ENCODE measurements at regions not wholly inside any gene's neighbourhood (a gene's known extent, or its start where the extent isn't known, plus 50 kb on each side); places are given as distances from the start of the nearest gene placed in this dataset.

DNA sequence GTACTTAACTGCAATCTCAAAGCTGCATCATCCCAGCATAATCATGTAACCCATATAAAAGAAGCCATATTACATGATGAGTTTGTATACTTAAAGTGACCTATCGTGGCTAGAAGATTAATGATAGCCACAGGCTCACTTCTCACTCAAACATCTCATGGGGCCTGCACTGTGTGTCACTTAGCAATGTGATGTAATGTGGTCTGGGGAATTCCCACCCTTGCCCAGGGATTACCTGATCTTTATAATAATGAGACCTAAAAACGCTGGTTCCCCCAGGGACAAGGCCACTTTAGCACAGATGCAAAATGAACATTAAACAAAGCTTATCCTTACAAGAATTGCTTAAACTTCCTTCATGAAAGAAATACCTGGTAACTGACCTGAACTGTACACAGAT lies 427.1 kb upstream of the CNTNAP5 start:
- TF ChIP-seq, protein P1, sequence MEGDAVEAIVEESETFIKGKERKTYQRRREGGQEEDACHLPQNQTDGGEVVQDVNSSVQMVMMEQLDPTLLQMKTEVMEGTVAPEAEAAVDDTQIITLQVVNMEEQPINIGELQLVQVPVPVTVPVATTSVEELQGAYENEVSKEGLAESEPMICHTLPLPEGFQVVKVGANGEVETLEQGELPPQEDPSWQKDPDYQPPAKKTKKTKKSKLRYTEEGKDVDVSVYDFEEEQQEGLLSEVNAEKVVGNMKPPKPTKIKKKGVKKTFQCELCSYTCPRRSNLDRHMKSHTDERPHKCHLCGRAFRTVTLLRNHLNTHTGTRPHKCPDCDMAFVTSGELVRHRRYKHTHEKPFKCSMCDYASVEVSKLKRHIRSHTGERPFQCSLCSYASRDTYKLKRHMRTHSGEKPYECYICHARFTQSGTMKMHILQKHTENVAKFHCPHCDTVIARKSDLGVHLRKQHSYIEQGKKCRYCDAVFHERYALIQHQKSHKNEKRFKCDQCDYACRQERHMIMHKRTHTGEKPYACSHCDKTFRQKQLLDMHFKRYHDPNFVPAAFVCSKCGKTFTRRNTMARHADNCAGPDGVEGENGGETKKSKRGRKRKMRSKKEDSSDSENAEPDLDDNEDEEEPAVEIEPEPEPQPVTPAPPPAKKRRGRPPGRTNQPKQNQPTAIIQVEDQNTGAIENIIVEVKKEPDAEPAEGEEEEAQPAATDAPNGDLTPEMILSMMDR (IDR thresholded peaks at IDR 0.05): no peak
- H3K4me3 Mint-ChIP-seq: no peak overlapping the region
- no peak overlapping the region for H3K27ac Mint-ChIP-seq
- Histone ChIP-seq H4K20me1 (ENCODE audit: insufficient read depth, low read length) (no peaks in the 10 kb centered on the region), H3K79me2 (ENCODE audit: insufficient read depth, low read length) (no peaks in the 10 kb centered on the region), H3K27ac (ENCODE audit: low read depth in 1 of 2, low read length in 2 of 2) (no peak overlapping the region), H3K36me3 (replicated peaks in 1 of 2; ENCODE audit: control insufficient read depth in 1 of 2, insufficient read depth in 2 of 2, low read length in 2 of 2) (no peaks in the 10 kb centered on the region), H3K27me3 (ENCODE audit: control insufficient read depth in 2 of 2, insufficient read depth in 2 of 2, low read length in 2 of 2) (no peaks in the 10 kb centered on the region), H3K9me3 (replicated peaks in 1 of 2; ENCODE audit: control insufficient read depth in 1 of 2, insufficient read depth in 1 of 2, low read length in 2 of 2) (peaks cover 0 to 7% of the 10 kb centered on the region in 2 donors), H3K4me1 (ENCODE audit: control insufficient read depth in 1 of 2, insufficient read depth in 2 of 2, low read length in 2 of 2) (no peaks in the 10 kb centered on the region), H2AFZ (ENCODE audit: insufficient read depth, low read depth, low read length, poor library complexity, severe bottlenecking) (no peak overlapping the region), H3K4me3 (replicated peaks in 1 of 3; ENCODE audit: low read depth in 2 of 3, low read length in 3 of 3) (no peak overlapping the region), H3K9ac (ENCODE audit: insufficient read depth, low read length, poor library complexity, severe bottlenecking) (no peak overlapping the region), H3K4me2 (replicated peaks; ENCODE audit: extremely low read depth, low read length, poor library complexity, severe bottlenecking) (no peak overlapping the region)
- WGBS (ENCODE audit: insufficient coverage): no CpG with 5 or more reads among the region's 2 CpGs
- no peak for DNase-seq
- H3K27me3 Mint-ChIP-seq (ENCODE audit: low read depth in 3 of 3): peaks cover 0 to 2% (median 0%) of the 10 kb centered on the region in 3 donors
- intact Hi-C loops (cut with micrococcal nuclease): no loop called here
- H3K36me3 Mint-ChIP-seq: no peaks in the 10 kb centered on the region
- H3K9me3 Mint-ChIP-seq: peaks cover 1 to 11% (median 7%) of the 10 kb centered on the region in 7 donors
- peaks cover 7% of the 10 kb centered on the region for H3K4me1 Mint-ChIP-seq

DNA sequence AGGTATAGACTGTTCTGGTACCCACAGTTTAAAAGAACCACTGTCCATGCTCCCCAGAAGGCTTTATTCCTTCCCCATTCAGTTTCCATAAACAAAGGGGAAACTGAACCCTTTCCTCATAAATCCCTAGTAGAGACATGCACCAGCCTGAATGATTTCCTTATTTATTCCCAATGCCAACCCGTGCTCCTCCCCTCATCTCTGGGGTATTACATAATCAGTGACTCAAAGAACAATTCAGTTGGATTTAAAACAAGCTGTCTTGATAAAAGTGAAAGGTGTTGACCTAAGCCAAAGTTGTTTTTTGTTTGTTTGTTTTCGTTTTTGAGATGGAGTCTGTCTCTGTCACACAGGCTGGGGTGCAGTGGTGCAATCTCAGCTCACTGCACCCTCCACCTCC lies 418.5 kb upstream of the CNTNAP5 start:
- intact Hi-C loops (cut with micrococcal nuclease): no loop called here
- no peaks in the 10 kb centered on the region for H3K36me3 Mint-ChIP-seq
- Histone ChIP-seq H3K79me2 (ENCODE audit: insufficient read depth, low read length) (no peaks in the 10 kb centered on the region), H3K9ac (ENCODE audit: insufficient read depth, low read length, poor library complexity, severe bottlenecking) (no peak overlapping the region), H3K4me3 (replicated peaks in 1 of 3; ENCODE audit: low read depth in 2 of 3, low read length in 3 of 3) (no peak overlapping the region), H4K20me1 (ENCODE audit: insufficient read depth, low read length) (no peaks in the 10 kb centered on the region), H3K27ac (ENCODE audit: low read depth in 1 of 2, low read length in 2 of 2) (no peak overlapping the region), H3K9me3 (replicated peaks in 1 of 2; ENCODE audit: control insufficient read depth in 1 of 2, insufficient read depth in 1 of 2, low read length in 2 of 2) (peaks cover 0 to 6% of the 10 kb centered on the region in 2 donors), H3K4me1 (ENCODE audit: control insufficient read depth in 1 of 2, insufficient read depth in 2 of 2, low read length in 2 of 2) (no peaks in the 10 kb centered on the region), H3K36me3 (replicated peaks in 1 of 2; ENCODE audit: control insufficient read depth in 1 of 2, insufficient read depth in 2 of 2, low read length in 2 of 2) (no peaks in the 10 kb centered on the region), H3K27me3 (ENCODE audit: control insufficient read depth in 2 of 2, insufficient read depth in 2 of 2, low read length in 2 of 2) (no peaks in the 10 kb centered on the region), H2AFZ (ENCODE audit: insufficient read depth, low read depth, low read length, poor library complexity, severe bottlenecking) (no peak overlapping the region), H3K4me2 (replicated peaks; ENCODE audit: extremely low read depth, low read length, poor library complexity, severe bottlenecking) (no peak overlapping the region)
- no peak overlapping the region for H3K27ac Mint-ChIP-seq
- H3K9me3 Mint-ChIP-seq: peaks cover 2 to 12% (median 5%) of the 10 kb centered on the region in 7 donors
- TF ChIP-seq, protein P1 (IDR thresholded peaks at IDR 0.05): no peak
- H3K4me3 Mint-ChIP-seq: no peak overlapping the region
- no peaks in the 10 kb centered on the region for H3K4me1 Mint-ChIP-seq
- WGBS (ENCODE audit: insufficient coverage): no CpG with 5 or more reads among the region's 2 CpGs
- H3K27me3 Mint-ChIP-seq (ENCODE audit: low read depth in 3 of 3): peaks cover 0 to 3% (median 0%) of the 10 kb centered on the region in 3 donors
- DNase-seq: no peak

All from CD14-positive monocyte (primary cell).